ENCODE measurements at regions not wholly inside any gene's neighbourhood (a gene's known extent, or its start where the extent isn't known, plus 50 kb on each side); places are given as distances from the start of the nearest gene placed in this dataset.

- TF ChIP-seq SUZ12 (IDR thresholded peaks at IDR 0.05; ENCODE audit: extremely low read depth, insufficient read depth, insufficient read length) (no peak), YY1 (IDR thresholded peaks at IDR 0.05; ENCODE audit: insufficient read depth, insufficient read length) (no peak), ZNF274 (IDR thresholded peaks at IDR 0.05; ENCODE audit: low read depth, low read length) (no peak)
- H3K4me3 ChIP-seq (ENCODE audit: insufficient read length, low read depth), result no peak overlapping the region
- no peaks in the 10 kb centered on the region for H3K9me3 ChIP-seq (ENCODE audit: insufficient read depth, low read length)
- no peak for DNase-seq (ENCODE audit: low read depth, low spot score)
- H3K36me3 ChIP-seq (ENCODE audit: insufficient read depth, insufficient read length, low read length), result no peaks in the 10 kb centered on the region
- H3K27me3 ChIP-seq (ENCODE audit: insufficient read depth, insufficient read length), result no peaks in the 10 kb centered on the region
- H3K9ac ChIP-seq (ENCODE audit: insufficient read length, low read depth), result no peak overlapping the region
- H3K4me1 ChIP-seq (ENCODE audit: insufficient read depth, insufficient read length), result no peaks in the 10 kb centered on the region
Observed at GRCh38 chr1:80424249-80424648, 1376.5 kb upstream of the ADGRL2 start.

- H3K27me3 ChIP-seq (ENCODE audit: insufficient read depth, insufficient read length), result no peaks in the 10 kb centered on the region
- no peak for TF ChIP-seq ZNF274 (IDR thresholded peaks at IDR 0.05; ENCODE audit: low read depth, low read length)
- no peak for TF ChIP-seq SUZ12 (IDR thresholded peaks at IDR 0.05; ENCODE audit: extremely low read depth, insufficient read depth, insufficient read length)
- TF ChIP-seq YY1 (IDR thresholded peaks at IDR 0.05; ENCODE audit: insufficient read depth, insufficient read length), result no peak
- no peaks in the 10 kb centered on the region for H3K36me3 ChIP-seq (ENCODE audit: insufficient read depth, insufficient read length, low read length)
- DNase-seq (ENCODE audit: low read depth, low spot score), result no peak
- H3K9me3 ChIP-seq (ENCODE audit: insufficient read depth, low read length), result no peaks in the 10 kb centered on the region
- no peak overlapping the region for H3K9ac ChIP-seq (ENCODE audit: insufficient read length, low read depth)
- H3K4me1 ChIP-seq (ENCODE audit: insufficient read depth, insufficient read length), result no peaks in the 10 kb centered on the region
- no peak overlapping the region for H3K4me3 ChIP-seq (ENCODE audit: insufficient read length, low read depth)
Observed at GRCh38 chr1:80418134-80418533, 1382.6 kb upstream of the ADGRL2 start.

- H3K9me3 ChIP-seq (ENCODE audit: insufficient read depth, low read length), result no peaks in the 10 kb centered on the region
- H3K36me3 ChIP-seq (ENCODE audit: insufficient read depth, insufficient read length, low read length), result no peaks in the 10 kb centered on the region
- TF ChIP-seq ZNF274 (IDR thresholded peaks at IDR 0.05; ENCODE audit: low read depth, low read length) (no peak), SUZ12 (IDR thresholded peaks at IDR 0.05; ENCODE audit: extremely low read depth, insufficient read depth, insufficient read length) (no peak), YY1 (IDR thresholded peaks at IDR 0.05; ENCODE audit: insufficient read depth, insufficient read length) (no peak)
- DNase-seq (ENCODE audit: low read depth, low spot score), result no peak
- no peak overlapping the region for H3K9ac ChIP-seq (ENCODE audit: insufficient read length, low read depth)
- no peaks in the 10 kb centered on the region for H3K27me3 ChIP-seq (ENCODE audit: insufficient read depth, insufficient read length)
- H3K4me1 ChIP-seq (ENCODE audit: insufficient read depth, insufficient read length), result no peaks in the 10 kb centered on the region
- H3K4me3 ChIP-seq (ENCODE audit: insufficient read length, low read depth), result no peak overlapping the region
Observed at GRCh38 chr1:80417671-80418070, 1383.1 kb upstream of the ADGRL2 start.

GRCh38 chr1:80413969-80414368 is 1386.8 kb upstream of the ADGRL2 start:
- H3K36me3 ChIP-seq (ENCODE audit: insufficient read depth, insufficient read length, low read length), result no peaks in the 10 kb centered on the region
- no peak overlapping the region for H3K9ac ChIP-seq (ENCODE audit: insufficient read length, low read depth)
- no peaks in the 10 kb centered on the region for H3K27me3 ChIP-seq (ENCODE audit: insufficient read depth, insufficient read length)
- no peaks in the 10 kb centered on the region for H3K9me3 ChIP-seq (ENCODE audit: insufficient read depth, low read length)
- H3K4me1 ChIP-seq (ENCODE audit: insufficient read depth, insufficient read length), result no peaks in the 10 kb centered on the region
- no peak overlapping the region for H3K4me3 ChIP-seq (ENCODE audit: insufficient read length, low read depth)
- no peak for TF ChIP-seq SUZ12 (IDR thresholded peaks at IDR 0.05; ENCODE audit: extremely low read depth, insufficient read depth, insufficient read length)
- no peak for TF ChIP-seq ZNF274 (IDR thresholded peaks at IDR 0.05; ENCODE audit: low read depth, low read length)
- no peak for TF ChIP-seq YY1 (IDR thresholded peaks at IDR 0.05; ENCODE audit: insufficient read depth, insufficient read length)
- no peak for DNase-seq (ENCODE audit: low read depth, low spot score)

- H3K27me3 ChIP-seq (ENCODE audit: insufficient read depth, insufficient read length), result no peaks in the 10 kb centered on the region
- TF ChIP-seq SUZ12 (IDR thresholded peaks at IDR 0.05; ENCODE audit: extremely low read depth, insufficient read depth, insufficient read length) (no peak), YY1 (IDR thresholded peaks at IDR 0.05; ENCODE audit: insufficient read depth, insufficient read length) (no peak), ZNF274 (IDR thresholded peaks at IDR 0.05; ENCODE audit: low read depth, low read length) (no peak)
- no peaks in the 10 kb centered on the region for H3K9me3 ChIP-seq (ENCODE audit: insufficient read depth, low read length)
- DNase-seq (ENCODE audit: low read depth, low spot score), result no peak
- H3K4me1 ChIP-seq (ENCODE audit: insufficient read depth, insufficient read length), result no peaks in the 10 kb centered on the region
- no peak overlapping the region for H3K9ac ChIP-seq (ENCODE audit: insufficient read length, low read depth)
- H3K4me3 ChIP-seq (ENCODE audit: insufficient read length, low read depth), result no peak overlapping the region
- H3K36me3 ChIP-seq (ENCODE audit: insufficient read depth, insufficient read length, low read length), result no peaks in the 10 kb centered on the region
Observed at GRCh38 chr1:80410233-80410632, 1390.5 kb upstream of the ADGRL2 start.

GRCh38 chr1:80403471-80403893 is 1397.0 kb upstream of the ADGRL4 start:
- Histone ChIP-seq H3K4me3 (ENCODE audit: insufficient read length, low read depth) (no peak overlapping the region), H3K36me3 (ENCODE audit: insufficient read depth, insufficient read length, low read length) (no peaks in the 10 kb centered on the region), H3K4me1 (ENCODE audit: insufficient read depth, insufficient read length) (no peaks in the 10 kb centered on the region), H3K9me3 (ENCODE audit: insufficient read depth, low read length) (0 out of 2 replicates have a peak, but pooled peaks cover 9% of the 10 kb centered on the region), H3K27me3 (ENCODE audit: insufficient read depth, insufficient read length) (no peaks in the 10 kb centered on the region), H3K9ac (ENCODE audit: insufficient read length, low read depth) (no peak overlapping the region)
- DNase-seq (ENCODE audit: low read depth, low spot score), result no peak
- no peak for TF ChIP-seq YY1 (IDR thresholded peaks at IDR 0.05; ENCODE audit: insufficient read depth, insufficient read length)
- TF ChIP-seq SUZ12 (IDR thresholded peaks at IDR 0.05; ENCODE audit: extremely low read depth, insufficient read depth, insufficient read length), result no peak
- TF ChIP-seq ZNF274 (IDR thresholded peaks at IDR 0.05; ENCODE audit: low read depth, low read length), result no peak

GRCh38 chr1:80402625-80403024 is 1396.1 kb upstream of the ADGRL4 start:
- Histone ChIP-seq H3K4me3 (ENCODE audit: insufficient read length, low read depth) (no peak overlapping the region), H3K27me3 (ENCODE audit: insufficient read depth, insufficient read length) (no peaks in the 10 kb centered on the region), H3K9ac (ENCODE audit: insufficient read length, low read depth) (no peak overlapping the region), H3K36me3 (ENCODE audit: insufficient read depth, insufficient read length, low read length) (no peaks in the 10 kb centered on the region), H3K4me1 (ENCODE audit: insufficient read depth, insufficient read length) (no peaks in the 10 kb centered on the region), H3K9me3 (ENCODE audit: insufficient read depth, low read length) (0 out of 2 replicates have a peak, but pooled peaks cover 9% of the 10 kb centered on the region)
- no peak for TF ChIP-seq SUZ12 (IDR thresholded peaks at IDR 0.05; ENCODE audit: extremely low read depth, insufficient read depth, insufficient read length)
- DNase-seq (ENCODE audit: low read depth, low spot score), result no peak

- no peaks in the 10 kb centered on the region for H3K36me3 ChIP-seq (ENCODE audit: insufficient read depth, insufficient read length, low read length)
- DNase-seq (ENCODE audit: low read depth, low spot score), result no peak
- no peaks in the 10 kb centered on the region for H3K4me1 ChIP-seq (ENCODE audit: insufficient read depth, insufficient read length)
- H3K27me3 ChIP-seq (ENCODE audit: insufficient read depth, insufficient read length), result no peaks in the 10 kb centered on the region
- H3K4me3 ChIP-seq (ENCODE audit: insufficient read length, low read depth), result no peak overlapping the region
- no peak for TF ChIP-seq ZNF274 (IDR thresholded peaks at IDR 0.05; ENCODE audit: low read depth, low read length)
- TF ChIP-seq SUZ12 (IDR thresholded peaks at IDR 0.05; ENCODE audit: extremely low read depth, insufficient read depth, insufficient read length), result no peak
- TF ChIP-seq YY1 (IDR thresholded peaks at IDR 0.05; ENCODE audit: insufficient read depth, insufficient read length), result no peak
- no peak overlapping the region for H3K9ac ChIP-seq (ENCODE audit: insufficient read length, low read depth)
- 0 out of 2 replicates have a peak, but pooled peaks cover 9% of the 10 kb centered on the region for H3K9me3 ChIP-seq (ENCODE audit: insufficient read depth, low read length)
Observed at GRCh38 chr1:80401757-80402156, 1395.2 kb upstream of the ADGRL4 start.
